Cerebellar nuclear complex (tissue), 1 donor: ENCODE measurements at regions not wholly inside any gene's neighbourhood (a gene's known extent, or its start where the extent isn't known, plus 50 kb on each side); places are given as distances from the start of the nearest gene placed in this dataset.
"Not testable (repeated sequence)": the region's sequence is repeated elsewhere in the genome, so short reads cannot be mapped to it uniquely, and the experiment has no call there.

Experiments used
- DNase-seq, 2 experiments: peaks; one replicate each; lab custom pipeline; 2025; lab: John Stamatoyannopoulos, UW

DNA sequence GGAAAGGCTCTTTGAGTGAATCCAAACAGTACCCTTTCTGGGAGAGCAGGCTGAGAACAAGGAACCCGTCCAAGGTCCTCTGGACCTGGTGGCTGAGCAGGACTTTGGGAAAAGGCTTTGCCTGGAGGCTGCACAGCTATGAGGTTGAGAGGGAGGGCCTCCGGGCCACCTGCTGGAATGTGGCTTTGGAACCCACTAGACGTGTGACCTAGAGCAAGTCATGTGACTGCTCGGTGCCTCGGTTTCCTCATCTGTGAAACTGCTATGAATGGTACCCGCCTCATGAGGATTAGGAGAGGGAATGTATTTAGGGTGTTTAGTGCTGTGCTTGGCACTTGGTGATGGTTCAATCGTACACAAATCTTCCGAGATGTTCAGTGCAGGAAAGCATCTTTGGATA is 50.4 kb downstream of the HAPSTR1 start:
- DNase-seq: no peak

DNA sequence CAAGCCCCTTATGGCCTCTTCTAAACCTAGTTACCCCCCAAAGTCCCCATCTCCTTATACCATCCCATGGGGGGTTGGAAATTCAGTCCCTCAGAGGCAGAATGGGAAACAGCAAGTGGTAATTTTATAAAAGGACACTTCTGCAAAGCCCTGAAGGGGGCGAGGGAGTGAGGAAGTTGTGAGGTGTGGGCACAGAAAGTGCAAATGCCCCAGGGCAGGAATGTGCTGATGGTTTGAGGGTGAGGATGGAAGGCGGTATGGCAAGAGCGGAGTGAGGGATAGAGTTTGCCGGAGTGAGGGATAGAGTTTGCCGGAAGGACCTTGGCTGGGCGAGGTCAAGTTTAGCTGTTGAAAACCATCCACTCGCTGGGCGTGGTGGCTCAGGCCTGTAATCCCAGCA is 52.7 kb downstream of the HAPSTR1 start:
- no peak for DNase-seq

DNA sequence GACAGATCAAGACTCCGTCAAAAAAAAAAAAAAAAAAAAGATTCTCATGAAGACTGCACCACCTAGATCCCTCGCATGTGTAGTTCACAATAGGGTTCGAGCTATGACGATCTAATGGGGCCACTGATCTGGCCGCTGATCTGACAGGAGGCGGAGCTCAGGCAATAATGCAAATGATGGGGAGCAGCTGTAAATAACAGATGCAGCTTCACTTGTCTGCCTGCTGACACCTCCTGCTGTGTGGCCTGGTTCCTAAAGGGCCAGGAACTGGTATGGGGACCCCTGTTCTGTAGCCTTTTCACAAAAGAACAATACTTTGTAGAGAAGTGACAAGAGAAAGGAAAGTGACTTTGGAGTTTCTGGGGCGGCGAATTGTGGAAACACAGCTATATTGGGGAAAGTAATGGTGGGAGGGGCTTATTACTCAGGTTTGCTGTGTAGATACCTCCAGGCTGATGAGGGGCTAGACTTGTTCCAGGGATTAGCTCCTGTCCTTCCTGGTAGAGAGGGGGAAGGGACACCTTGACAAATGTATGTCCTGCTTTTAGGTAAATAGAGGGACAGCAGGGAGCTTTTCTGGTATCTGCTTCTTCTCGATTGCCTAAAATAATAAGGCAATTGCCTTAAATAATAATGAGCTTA is 57.1 kb downstream of the HAPSTR1 start:
- no peak for DNase-seq

DNA sequence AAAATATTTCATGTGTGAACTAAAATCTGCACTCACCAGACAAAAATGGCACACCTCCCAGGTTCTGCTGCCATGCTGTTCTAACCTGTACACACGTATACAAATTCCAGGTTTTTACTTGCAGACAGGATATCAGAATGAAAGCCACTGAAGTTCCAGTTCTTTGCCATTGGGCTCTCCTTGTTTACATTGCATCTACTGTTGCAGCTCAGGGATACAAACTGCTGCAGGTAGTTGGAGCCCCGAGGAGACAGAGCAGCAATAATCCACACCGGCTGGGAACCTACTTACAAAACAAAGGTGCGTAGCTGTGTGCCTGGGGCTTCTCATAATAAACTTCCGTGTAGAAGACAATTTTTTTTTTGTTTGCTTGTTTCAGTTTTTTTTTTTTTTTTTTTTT is 59.6 kb downstream of the HAPSTR1 start:
- DNase-seq: no peak

DNA sequence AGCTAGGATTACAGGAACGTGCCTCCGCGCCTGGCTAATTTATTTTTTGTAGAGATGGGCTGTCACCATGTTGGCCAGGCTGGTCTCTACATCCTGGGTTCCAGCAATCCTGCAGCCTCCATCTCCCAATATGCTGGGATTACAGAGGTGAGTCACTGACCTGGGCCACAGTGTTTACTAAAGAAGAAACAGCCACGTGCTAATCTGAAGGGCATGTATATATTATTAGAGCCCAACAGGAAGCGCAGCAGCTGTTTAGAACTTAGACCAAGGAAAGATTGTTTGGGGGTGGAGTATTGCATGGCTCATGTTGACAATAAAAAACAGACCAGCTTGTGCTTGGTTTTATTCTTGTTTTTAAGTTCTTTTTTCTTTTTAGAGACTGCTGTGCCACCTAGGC is 60.2 kb downstream of the HAPSTR1 start:
- no peak for DNase-seq

DNA sequence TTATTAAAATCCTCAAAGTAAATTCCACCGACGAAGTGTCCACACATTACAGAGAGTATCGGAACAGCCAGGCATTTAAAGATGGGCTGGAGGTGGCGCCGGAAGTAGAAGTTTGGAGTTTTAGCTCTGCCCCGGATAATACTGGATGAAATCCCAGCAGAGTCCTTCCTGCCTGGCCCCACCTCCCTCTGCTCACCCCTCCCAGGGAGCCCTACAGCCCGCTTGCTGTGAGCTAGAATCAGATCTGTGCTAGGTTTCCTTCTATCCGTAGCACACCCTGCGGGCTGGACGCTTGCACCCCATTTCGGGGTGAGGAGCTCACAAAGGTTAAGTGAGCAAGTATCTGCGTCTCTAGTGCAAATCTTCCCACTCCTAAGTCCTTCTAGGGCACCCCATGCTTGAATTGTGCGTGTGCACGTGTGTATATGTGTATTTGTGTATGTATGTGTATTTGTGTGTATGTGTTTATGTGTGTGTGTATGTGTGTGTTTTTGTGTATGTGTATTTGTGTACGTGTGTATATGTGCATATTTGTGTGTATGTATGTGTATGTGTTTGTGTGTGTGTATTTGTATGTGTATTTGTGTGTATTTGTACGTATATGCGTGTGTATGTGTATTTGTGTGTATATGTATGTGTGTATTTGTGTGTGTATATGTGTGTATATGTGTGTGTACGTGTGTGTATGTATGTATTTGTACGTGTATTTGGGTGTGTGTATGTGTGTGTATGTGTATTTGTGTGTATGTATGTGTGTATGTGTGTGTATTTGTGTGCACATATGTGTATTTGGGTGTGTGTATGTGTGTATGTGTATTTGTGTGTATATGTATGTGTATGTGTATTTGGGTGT is 61.4 kb downstream of the HAPSTR1 start:
- no peak for DNase-seq

DNA sequence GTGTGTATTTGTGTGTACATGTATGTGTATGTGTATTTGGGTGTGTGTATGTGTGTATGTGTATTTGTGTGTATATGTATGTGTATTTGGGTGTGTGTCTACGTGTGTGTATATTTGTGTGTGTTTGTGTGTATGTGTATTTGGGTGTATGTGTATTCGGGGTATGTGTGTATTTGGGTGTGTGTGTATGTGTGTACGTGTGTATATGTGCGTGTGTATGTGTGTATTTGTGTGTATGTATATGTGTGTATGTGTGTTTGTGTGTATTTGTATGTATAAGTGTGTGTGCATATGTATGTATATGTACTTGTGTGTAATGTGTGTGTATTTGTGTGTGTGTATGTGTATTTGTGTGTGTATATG is 62.0 kb downstream of the HAPSTR1 start:
- no peak for DNase-seq

DNA sequence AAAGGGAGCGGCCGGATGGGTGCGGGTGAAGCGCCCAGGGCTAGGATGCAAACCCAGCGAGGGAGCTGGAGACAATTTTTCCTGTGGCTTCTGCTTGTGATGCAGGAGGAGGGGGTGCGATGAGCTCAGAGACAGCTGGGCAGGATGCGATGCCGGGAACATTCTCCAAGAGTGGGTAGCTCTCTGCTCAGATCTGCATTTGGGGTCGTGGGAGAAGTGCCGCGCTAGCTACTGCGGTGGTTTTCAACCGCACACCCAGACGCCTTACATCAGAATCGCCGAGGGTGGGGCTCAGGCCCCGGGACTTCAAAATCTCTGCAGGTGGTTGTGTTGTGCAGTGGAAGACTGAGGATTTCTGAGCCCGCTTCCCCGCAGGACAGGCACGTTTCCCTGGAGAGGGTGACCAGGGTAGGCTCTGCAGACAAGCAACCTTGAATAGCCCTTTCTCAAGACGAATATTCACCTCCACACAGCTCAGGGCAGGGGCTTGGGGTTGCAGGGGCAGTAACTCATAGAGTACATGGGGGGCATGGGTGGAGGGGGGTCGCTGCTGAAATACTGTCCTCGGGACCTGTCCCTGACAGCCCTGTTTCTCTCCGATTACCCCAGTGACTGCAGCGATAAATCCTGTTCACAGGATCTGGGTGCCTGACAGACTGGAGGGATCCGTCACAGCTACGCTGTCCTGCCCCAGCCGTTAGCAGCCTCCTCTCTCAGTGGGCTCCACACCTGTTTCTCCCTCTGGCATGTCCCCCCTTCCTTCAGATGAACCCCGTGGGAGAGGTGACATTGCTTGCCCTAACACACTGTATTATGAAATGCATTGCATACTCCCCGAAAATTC is 63.3 kb downstream of the HAPSTR1 start:
- no peak for DNase-seq

DNA sequence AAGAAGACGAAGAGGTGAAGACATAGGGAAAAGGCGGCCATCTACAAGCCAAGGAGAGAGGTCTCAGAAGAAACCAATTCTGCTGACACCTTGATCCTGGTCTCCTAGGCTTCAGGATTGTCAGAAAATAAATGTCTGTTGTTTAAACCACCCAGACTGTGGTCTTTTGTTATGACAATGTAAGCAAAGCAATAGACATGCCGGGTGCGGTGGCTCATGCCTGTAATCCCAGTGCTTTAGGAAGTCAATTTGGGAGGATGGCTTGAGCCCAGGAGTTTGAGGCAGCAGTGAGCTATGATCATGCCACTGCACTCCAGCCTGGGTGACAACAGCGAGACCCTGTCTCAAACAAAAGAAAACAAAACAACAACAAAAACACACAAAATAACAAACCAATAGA is 64.4 kb downstream of the HAPSTR1 start:
- no peak for DNase-seq

DNA sequence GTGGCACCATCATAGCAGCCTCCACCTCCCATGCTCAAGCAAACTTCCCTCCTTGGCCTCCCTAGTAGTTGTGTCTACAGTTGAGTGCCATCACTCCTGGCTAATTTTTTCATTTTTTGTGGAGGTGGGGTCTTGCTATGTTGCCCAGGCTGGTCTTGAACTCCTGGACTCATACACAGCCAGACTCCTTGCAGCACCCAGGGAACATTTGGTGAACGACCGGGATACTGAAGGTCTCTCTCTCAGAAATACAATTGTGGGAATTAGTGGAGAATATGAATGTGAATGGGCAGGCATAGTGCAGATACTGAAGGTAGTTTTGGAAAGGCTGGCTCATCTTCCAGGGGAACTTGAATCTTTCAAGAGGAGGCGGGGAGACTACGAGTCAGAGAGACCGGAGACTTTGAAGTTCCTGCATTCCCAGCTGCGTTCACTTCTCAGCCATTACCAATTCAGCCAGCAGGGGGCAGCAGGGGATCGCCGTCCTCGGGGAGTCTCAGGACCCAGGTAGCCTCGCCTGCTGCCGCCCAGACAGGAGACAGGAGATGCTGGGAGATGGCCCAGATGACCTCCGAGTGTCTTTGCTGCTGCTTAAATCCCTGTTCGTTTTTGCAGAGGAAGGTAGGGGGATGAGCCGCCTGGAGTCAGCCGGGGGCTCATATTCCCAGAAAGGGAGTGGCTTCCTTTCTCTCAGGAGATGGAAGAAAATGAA is 68.6 kb downstream of the HAPSTR1 start:
- DNase-seq: no peak

DNA sequence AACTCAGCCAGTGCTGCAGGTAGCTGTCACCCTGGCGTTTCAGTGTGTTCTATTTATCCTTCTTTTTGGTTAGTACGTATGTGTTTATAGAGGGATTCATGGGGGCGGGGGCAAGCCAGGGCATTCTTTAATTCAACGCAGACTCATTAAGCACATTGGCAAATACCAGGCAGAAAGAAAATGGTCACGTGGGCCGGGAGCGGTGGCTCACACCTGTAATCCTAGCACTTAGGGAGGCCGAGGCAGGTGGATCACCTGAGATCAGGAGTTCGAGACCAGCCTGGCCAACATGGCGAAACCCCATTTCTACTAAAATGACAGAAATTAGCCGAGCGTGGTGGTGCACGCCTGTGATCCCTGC is 69.1 kb downstream of the HAPSTR1 start:
- DNase-seq: no peak

DNA sequence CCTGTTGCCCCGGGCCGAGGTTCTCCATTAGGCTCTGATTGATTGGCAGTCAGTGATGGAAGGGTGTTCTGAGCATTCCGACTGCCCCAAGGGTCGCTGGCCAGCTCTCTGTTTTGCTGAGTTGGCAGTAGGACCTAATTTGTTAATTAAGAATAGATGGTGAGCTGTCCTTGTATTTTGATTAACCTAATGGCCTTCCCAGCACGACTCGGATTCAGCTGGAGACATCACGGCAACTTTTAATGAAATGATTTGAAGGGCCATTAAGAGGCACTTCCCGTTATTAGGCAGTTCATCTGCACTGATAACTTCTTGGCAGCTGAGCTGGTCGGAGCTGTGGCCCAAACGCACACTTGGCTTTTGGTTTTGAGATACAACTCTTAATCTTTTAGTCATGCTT is 74.2 kb downstream of the HAPSTR1 start:
- no peak for DNase-seq

DNA sequence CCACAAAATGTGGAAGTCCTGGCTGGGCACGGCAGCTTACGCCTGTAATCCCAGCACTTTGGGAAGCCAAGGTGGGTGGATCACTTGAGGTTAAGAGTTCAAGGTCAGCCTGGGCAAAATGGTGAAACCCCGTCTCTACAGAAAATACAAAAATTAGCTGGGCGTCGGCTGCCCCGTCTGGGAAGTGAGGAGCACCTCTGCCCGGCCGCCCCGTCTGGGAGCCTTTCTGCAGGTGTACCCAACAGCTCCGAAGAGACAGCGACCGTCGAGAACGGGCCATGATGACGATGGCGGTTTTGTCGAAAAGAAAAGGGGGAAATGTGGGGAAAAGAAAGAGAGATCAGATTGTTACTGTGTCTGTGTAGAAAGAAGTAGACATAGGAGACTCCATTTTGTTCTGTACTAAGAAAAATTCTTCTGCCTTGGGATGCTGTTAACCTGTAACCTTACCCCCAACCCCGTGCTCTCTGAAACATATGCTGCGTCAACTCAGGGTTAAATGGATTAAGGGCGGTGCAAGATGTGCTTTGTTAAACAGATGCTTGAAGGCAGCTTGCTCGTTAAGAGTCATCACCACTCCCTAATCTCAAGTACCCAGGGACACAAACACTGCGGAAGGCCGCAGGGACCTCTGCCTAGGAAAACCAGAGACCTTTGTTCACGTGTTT is 75.0 kb downstream of the HAPSTR1 start:
- DNase-seq: not testable (repeated sequence)

DNA sequence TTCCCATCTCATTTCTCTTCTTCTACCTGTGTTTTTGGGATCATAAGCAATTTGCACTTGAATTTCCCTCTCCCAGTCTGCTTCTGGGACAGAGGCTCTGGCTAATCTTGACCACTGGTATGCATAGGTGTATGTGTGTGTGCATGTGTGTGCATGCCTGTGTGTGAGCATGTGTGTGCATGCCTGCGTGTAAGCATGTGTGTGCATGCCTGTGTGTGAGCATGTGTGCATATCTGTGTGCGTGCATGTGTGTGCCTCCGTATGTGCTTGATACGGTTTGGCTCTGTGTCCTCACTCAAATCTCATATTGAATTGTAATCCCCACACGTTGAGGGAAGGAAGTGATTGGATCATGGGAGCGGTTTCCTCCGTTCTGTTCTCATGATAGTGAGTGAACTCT is 77.7 kb downstream of the HAPSTR1 start:
- no peak for DNase-seq

DNA sequence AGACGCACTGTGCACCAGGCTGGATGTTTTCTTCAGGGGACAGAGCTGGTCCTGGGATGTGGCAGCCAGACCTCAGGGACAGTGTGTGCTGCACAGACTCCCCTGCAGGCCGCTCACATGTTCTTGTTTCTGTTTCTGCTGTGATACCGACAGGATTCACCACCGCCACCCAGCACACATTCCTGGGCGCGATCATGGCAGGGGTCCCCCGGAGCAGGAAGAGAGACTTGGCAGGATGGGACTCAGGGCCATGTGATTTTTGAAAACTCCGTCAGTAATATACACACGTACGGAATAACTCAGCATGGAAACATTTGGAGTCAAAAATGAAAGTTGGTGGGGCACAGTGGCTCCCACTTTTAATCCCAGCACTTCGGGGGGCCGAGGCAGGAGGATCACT is 79.0 kb downstream of the HAPSTR1 start:
- DNase-seq: no peak

DNA sequence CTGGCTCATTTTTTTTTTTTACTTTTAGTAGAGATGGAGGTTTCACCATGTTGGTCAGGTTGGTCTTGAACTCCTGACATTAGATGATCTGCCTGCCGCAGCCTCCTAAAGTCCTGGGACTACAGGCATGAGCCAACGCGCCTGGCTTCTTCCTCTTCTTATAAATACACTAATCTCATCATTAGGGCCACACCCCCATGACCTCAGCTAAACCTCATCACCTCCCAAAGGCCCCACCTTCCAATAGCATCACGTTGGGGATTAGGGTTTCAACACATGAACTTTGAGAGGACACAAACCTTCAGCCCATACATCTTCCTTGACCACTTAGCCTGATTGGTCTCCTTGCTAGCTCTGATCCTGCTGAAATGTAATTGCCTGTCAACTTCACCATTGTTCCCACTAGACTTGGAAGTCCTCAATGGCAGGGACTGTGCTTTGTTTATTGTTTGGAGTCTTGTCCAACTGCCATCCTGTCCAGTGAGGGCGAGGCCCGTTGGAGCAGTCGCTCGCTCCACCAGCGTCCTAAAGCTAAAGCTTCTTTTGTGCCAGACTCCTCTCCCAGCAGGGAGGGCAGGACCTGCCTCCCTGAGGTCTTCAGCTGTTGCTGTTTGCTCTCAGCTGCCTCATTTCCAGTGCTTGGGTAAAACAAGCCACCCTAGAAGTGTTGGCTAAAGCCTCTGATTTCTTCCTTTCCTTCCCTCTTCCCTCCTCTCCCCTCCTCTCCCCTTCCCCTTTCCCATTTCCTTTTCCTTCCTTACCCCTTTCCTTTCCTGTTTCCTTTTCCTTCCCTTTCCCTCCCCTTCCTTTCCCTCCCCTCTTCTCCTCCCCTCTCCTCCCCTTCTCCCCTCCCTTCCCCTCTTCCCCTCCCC is 85.3 kb downstream of the HAPSTR1 start:
- DNase-seq: no peak

DNA sequence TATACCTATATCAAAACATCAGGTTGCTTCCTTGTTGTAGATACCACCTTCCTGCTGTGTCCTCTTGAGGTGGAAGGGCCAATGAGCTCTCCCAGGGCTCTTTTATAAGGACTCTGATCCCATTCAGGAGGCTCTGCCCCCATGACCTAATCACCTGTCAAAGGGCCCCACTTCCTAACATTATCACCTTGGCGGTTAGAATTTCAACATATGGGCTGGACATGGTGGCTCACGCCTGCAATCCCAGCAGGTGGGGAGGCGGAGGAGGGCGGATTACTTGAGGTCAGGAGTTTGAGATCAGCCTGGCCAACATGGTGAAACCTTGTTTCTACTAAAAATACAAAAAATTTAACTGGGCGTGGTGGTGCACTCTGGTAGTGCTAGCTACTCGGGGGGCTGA is 86.4 kb downstream of the HAPSTR1 start:
- DNase-seq: no peak

DNA sequence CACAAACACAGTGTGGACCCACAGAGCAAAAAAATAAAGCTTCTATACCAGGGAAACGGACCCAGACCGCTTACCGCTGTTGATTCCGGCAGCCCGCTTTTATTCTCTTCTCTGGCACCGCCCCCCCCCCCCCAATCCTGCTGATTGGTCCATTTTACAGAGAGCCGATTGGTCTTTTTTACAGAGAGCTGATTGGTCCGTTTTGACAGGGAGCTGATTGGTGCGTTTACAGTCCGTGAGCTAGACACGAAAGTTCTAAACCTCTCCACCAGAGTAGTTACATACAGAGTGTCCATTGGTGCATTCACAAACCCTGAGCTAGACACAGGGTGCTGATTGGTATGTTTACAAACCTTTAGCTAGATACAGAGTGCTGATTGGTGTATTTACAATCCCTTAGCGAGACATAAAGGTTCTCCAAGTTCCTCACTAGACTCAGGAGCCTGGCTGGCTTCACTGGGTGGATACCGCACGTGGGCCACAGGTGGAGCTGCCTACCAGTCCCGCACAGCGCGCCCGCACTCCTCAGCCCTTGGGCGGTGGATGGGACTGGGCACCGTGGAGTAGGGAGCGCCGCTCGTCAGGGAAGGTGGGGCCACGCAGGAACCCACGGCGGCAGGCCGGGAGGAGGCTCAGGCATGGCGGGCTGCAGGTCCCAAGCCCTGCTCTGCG is 92.4 kb downstream of the HAPSTR1 start:
- no peak for DNase-seq

DNA sequence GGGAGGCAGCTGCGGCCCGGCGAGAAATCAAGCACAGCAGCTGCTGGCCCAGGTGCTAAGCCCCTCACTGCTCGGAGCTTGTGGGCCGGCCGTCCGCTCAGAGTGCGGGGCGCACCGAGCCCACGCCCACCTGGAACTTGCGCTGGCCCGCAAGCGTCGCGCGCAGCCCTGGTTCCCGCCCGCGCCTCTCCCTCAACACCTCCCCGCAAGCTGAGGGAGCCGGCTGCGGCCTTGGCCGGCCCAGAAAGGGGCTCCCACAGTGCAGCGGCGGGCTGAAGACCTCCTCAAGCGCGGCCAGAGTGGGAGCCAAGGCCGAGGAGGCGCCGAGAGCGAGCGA is 92.9 kb downstream of the HAPSTR1 start:
- no peak for DNase-seq

DNA sequence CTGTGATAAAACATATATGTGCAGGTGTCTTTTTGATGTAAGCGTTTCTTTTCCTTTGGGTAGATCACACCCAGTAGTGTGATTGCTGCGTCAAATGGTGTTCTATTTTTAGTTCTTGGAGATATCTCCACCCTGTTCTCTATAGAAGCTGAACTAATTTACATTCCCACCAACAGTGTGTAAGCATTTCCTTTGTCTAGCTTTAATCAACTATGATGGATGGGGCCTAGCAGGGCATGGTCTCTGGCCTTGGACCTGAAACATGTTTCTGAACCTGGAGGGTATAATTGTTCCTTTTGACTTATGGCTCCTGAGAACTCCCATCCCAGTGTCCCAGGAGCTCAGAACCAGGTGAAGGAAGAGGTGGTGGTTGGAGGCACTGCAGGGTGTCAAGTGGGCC is 93.9 kb downstream of the HAPSTR1 start:
- DNase-seq: no peak
